ENCODE measurements at regions not wholly inside any gene's neighbourhood (a gene's known extent, or its start where the extent isn't known, plus 50 kb on each side); places are given as distances from the start of the nearest gene placed in this dataset.

DNA sequence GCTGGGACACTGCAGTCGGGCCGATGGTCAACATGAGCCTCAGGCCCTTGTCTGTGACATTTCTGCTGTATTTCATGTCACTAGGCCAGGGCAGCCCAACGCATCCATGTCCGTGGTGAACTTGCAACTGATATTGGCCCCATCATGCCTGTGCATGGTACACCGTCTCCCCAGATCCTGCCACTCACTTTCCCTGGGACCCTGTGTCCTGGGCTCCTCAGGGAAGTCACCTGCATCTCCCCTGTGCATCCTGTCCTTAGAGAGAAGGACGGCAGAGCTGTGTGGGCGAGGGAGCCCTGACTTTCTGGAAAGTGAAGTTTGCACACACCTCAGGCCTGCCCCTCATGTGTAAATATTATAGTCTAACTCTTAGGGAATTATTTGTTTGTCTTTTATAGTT, 123.3 kb downstream of the ACKR3 start (continued):
- TF ChIP-seq, protein P1, sequence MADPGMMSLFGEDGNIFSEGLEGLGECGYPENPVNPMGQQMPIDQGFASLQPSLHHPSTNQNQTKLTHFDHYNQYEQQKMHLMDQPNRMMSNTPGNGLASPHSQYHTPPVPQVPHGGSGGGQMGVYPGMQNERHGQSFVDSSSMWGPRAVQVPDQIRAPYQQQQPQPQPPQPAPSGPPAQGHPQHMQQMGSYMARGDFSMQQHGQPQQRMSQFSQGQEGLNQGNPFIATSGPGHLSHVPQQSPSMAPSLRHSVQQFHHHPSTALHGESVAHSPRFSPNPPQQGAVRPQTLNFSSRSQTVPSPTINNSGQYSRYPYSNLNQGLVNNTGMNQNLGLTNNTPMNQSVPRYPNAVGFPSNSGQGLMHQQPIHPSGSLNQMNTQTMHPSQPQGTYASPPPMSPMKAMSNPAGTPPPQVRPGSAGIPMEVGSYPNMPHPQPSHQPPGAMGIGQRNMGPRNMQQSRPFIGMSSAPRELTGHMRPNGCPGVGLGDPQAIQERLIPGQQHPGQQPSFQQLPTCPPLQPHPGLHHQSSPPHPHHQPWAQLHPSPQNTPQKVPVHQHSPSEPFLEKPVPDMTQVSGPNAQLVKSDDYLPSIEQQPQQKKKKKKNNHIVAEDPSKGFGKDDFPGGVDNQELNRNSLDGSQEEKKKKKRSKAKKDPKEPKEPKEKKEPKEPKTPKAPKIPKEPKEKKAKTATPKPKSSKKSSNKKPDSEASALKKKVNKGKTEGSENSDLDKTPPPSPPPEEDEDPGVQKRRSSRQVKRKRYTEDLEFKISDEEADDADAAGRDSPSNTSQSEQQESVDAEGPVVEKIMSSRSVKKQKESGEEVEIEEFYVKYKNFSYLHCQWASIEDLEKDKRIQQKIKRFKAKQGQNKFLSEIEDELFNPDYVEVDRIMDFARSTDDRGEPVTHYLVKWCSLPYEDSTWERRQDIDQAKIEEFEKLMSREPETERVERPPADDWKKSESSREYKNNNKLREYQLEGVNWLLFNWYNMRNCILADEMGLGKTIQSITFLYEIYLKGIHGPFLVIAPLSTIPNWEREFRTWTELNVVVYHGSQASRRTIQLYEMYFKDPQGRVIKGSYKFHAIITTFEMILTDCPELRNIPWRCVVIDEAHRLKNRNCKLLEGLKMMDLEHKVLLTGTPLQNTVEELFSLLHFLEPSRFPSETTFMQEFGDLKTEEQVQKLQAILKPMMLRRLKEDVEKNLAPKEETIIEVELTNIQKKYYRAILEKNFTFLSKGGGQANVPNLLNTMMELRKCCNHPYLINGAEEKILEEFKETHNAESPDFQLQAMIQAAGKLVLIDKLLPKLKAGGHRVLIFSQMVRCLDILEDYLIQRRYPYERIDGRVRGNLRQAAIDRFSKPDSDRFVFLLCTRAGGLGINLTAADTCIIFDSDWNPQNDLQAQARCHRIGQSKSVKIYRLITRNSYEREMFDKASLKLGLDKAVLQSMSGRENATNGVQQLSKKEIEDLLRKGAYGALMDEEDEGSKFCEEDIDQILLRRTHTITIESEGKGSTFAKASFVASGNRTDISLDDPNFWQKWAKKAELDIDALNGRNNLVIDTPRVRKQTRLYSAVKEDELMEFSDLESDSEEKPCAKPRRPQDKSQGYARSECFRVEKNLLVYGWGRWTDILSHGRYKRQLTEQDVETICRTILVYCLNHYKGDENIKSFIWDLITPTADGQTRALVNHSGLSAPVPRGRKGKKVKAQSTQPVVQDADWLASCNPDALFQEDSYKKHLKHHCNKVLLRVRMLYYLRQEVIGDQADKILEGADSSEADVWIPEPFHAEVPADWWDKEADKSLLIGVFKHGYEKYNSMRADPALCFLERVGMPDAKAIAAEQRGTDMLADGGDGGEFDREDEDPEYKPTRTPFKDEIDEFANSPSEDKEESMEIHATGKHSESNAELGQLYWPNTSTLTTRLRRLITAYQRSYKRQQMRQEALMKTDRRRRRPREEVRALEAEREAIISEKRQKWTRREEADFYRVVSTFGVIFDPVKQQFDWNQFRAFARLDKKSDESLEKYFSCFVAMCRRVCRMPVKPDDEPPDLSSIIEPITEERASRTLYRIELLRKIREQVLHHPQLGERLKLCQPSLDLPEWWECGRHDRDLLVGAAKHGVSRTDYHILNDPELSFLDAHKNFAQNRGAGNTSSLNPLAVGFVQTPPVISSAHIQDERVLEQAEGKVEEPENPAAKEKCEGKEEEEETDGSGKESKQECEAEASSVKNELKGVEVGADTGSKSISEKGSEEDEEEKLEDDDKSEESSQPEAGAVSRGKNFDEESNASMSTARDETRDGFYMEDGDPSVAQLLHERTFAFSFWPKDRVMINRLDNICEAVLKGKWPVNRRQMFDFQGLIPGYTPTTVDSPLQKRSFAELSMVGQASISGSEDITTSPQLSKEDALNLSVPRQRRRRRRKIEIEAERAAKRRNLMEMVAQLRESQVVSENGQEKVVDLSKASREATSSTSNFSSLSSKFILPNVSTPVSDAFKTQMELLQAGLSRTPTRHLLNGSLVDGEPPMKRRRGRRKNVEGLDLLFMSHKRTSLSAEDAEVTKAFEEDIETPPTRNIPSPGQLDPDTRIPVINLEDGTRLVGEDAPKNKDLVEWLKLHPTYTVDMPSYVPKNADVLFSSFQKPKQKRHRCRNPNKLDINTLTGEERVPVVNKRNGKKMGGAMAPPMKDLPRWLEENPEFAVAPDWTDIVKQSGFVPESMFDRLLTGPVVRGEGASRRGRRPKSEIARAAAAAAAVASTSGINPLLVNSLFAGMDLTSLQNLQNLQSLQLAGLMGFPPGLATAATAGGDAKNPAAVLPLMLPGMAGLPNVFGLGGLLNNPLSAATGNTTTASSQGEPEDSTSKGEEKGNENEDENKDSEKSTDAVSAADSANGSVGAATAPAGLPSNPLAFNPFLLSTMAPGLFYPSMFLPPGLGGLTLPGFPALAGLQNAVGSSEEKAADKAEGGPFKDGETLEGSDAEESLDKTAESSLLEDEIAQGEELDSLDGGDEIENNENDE (IDR thresholded peaks at IDR 0.05; ENCODE audit: insufficient replicate concordance, low read length), result no peak
- no peak for TF ChIP-seq POLR2A (IDR thresholded peaks at IDR 0.05; ENCODE audit: control extremely low read depth in 1 of 2, low read depth in 2 of 2, low read length in 2 of 2)
- TF ChIP-seq CTBP2 (IDR thresholded peaks at IDR 0.05; ENCODE audit: borderline replicate concordance, insufficient read depth, insufficient read length, low read length), result no peak
- no peak for TF ChIP-seq YY1 (IDR thresholded peaks at IDR 0.05; ENCODE audit: low read depth, low read length)
- TF ChIP-seq JUND (IDR thresholded peaks at IDR 0.05; ENCODE audit: low read length), result no peak
- no peak for TF ChIP-seq HDAC2 (IDR thresholded peaks at IDR 0.05; ENCODE audit: borderline replicate concordance in 1 of 2, low read depth in 2 of 2, low read length in 2 of 2)
- TF ChIP-seq CEBPB (IDR thresholded peaks at IDR 0.05; ENCODE audit: low read depth, low read length), result no peak
- no peak for TF ChIP-seq POU5F1 (IDR thresholded peaks at IDR 0.05; ENCODE audit: low read depth, low read length)
- no peak for TF ChIP-seq SP2 (IDR thresholded peaks at IDR 0.05; ENCODE audit: low read length)
- no peak for TF ChIP-seq KDM4A (IDR thresholded peaks at IDR 0.05; ENCODE audit: low read depth, low read length, severe bottlenecking)
- TF ChIP-seq SP4 (IDR thresholded peaks at IDR 0.05; ENCODE audit: low read length), result no peak
- TF ChIP-seq SRF (IDR thresholded peaks at IDR 0.05; ENCODE audit: low read depth, low read length), result no peak

Measured in H1 (cell line).